A673 (cell line): ENCODE measurements at regions not wholly inside any gene's neighbourhood (a gene's known extent, or its start where the extent isn't known, plus 50 kb on each side); places are given as distances from the start of the nearest gene placed in this dataset.

ENCODE experiments used
- BruUV-seq: library from RNA; stranded (reverse); fragments of 400-500 nt; replicated peaks from 2 replicates; lab custom pipeline; 2021; lab: Mats Ljungman, UMichigan
- CTCF ChIA-PET: fragments of 300-600 bp; sonication (Branson Sonifier 250); formaldehyde crosslinking; loops from one replicate; lab custom pipeline; 2022; ENCODE audit warnings: antibody characterized with exemption; lab: Charles Lee
- POLR2A ChIA-PET: fragments of 300-600 bp; sonication (Branson Sonifier 250); formaldehyde crosslinking; loops from one replicate; lab custom pipeline; 2022; ENCODE audit warnings: antibody characterized with exemption; ENCODE audit not compliant: low non-redundant PET; lab: Charles Lee
- DNase-seq: peaks from one replicate; pipeline ENCODE4 v3.0.0-alpha.2; 2015; ENCODE audit warnings: low spot score
- H3K27ac ChIP-seq: fragments of 200-600 bp; sonication (generic); 2 replicates; pipeline ENCODE4 v1.5.1; 2016; ENCODE audit warnings: mixed run types, low read depth, mild to moderate bottlenecking, mixed read lengths, antibody characterized with exemption, low read length; ENCODE audit not compliant: poor library complexity, severe bottlenecking
- H3K27me3 ChIP-seq: fragments of 200-600 bp; sonication (generic); replicated peaks from 2 replicates; pipeline ENCODE4 v1.6.1; 2017; ENCODE audit warnings: mixed run types, low read depth, mild to moderate bottlenecking, mixed read lengths, antibody characterized with exemption, low read length; ENCODE audit not compliant: insufficient read depth, poor library complexity
- H3K36me3 ChIP-seq: fragments of 200-600 bp; sonication (generic); 2 replicates; pipeline ENCODE4 v1.6.1; 2016; ENCODE audit warnings: mixed run types, mild to moderate bottlenecking, mixed read lengths, antibody characterized with exemption, low read length; ENCODE audit not compliant: insufficient read depth, poor library complexity, severe bottlenecking
- H3K4me1 ChIP-seq: fragments of 200-600 bp; sonication (generic); 2 replicates; pipeline ENCODE4 v1.6.1; 2017; ENCODE audit warnings: mixed run types, mild to moderate bottlenecking, mixed read lengths, antibody characterized with exemption, low read length; ENCODE audit not compliant: insufficient read depth, poor library complexity, severe bottlenecking
- H3K4me3 ChIP-seq: fragments of 200-600 bp; sonication (generic); 2 replicates; pipeline ENCODE4 v1.5.1; 2016; ENCODE audit warnings: low read depth, mixed run types, mild to moderate bottlenecking, mixed read lengths, low read length; ENCODE audit not compliant: poor library complexity, severe bottlenecking
- H3K9me3 ChIP-seq: fragments of 200-600 bp; sonication (generic); 2 replicates; pipeline ENCODE4 v1.6.1; 2016; ENCODE audit warnings: mixed run types, low read depth, mild to moderate bottlenecking, mixed read lengths, antibody characterized with exemption, low read length; ENCODE audit not compliant: poor library complexity, severe bottlenecking
- CTCF ChIP-seq: fragments of 300-800, 200-600 bp; sonication (generic); conservative IDR thresholded peaks from 2 replicates; pipeline ENCODE4 v1.5.1; 2017; ENCODE audit warnings: low read depth, mild to moderate bottlenecking, antibody characterized with exemption, low read length, moderate library complexity, mixed read lengths
- EZH2 ChIP-seq: fragments of 200-600 bp; sonication (generic); IDR thresholded peaks from 2 replicates; pipeline ENCODE4 v1.6.1; 2017; ENCODE audit warnings: borderline replicate concordance, low read depth, mild to moderate bottlenecking, mixed read lengths, antibody characterized with exemption, low read length; ENCODE audit not compliant: poor library complexity, severe bottlenecking
- intact Hi-C: fragments of 100-400 bp; cut with micrococcal nuclease; formaldehyde crosslinking; loops from one replicate; pipeline ENCODE4 v1.10.0; 2022; ENCODE audit not compliant: unreplicated experiment

- Histone ChIP-seq H3K27me3 (no peaks in the 10 kb centered on the region), H3K4me3 (no peak overlapping the region), H3K36me3 (no peaks in the 10 kb centered on the region), H3K27ac (peak overlapping the region; percentile 2), H3K4me1 (peaks cover 22% of the 10 kb centered on the region), H3K9me3 (no peaks in the 10 kb centered on the region)
- BruUV-seq: no TSS peak
- ChIA-PET POLR2A (no interaction called here), CTCF (no interaction called here)
- intact Hi-C loops: no loop called here
- TF ChIP-seq EZH2 (no peak), CTCF (no peak)
- peak; percentile 72 for DNase-seq
These were observed 237.8 kb upstream of the PGRMC2 start for GRCh38 chr4:128525387-128525786.

GRCh38 chr4:128524311-128524710 lies 236.7 kb upstream of the PGRMC2 start:
- POLR2A ChIA-PET: no interaction called here
- H3K4me3 ChIP-seq: no peak overlapping the region
- CTCF ChIA-PET: no interaction called here
- intact Hi-C loops: no loop called here
- H3K36me3 ChIP-seq: no peaks in the 10 kb centered on the region
- no peaks in the 10 kb centered on the region for H3K9me3 ChIP-seq
- no TSS peak for BruUV-seq
- no peaks in the 10 kb centered on the region for H3K27me3 ChIP-seq
- no peak for DNase-seq
- TF ChIP-seq EZH2 (no peak), CTCF (no peak)
- H3K4me1 ChIP-seq: peaks cover 22% of the 10 kb centered on the region
- H3K27ac ChIP-seq: no peak overlapping the region

- TF ChIP-seq EZH2: no peak
- no peak for TF ChIP-seq CTCF
- intact Hi-C loops: no loop called here
- no peak overlapping the region for H3K4me3 ChIP-seq
- peaks cover 35% of the 10 kb centered on the region for H3K4me1 ChIP-seq
- DNase-seq: no peak
- BruUV-seq: no TSS peak
- H3K27ac ChIP-seq: no peak overlapping the region
- ChIA-PET CTCF (no interaction called here), POLR2A (no interaction called here)
- H3K27me3 ChIP-seq: no peaks in the 10 kb centered on the region
- no peaks in the 10 kb centered on the region for H3K36me3 ChIP-seq
- H3K9me3 ChIP-seq: no peaks in the 10 kb centered on the region
These were observed 234.1 kb upstream of the PGRMC2 start for GRCh38 chr4:128521648-128522111.
